RWPE2 (cell line): ENCODE measurements at regions not wholly inside any gene's neighbourhood (a gene's known extent, or its start where the extent isn't known, plus 50 kb on each side); places are given as distances from the start of the nearest gene placed in this dataset.
"Not testable (repeated sequence)": the region's sequence is repeated elsewhere in the genome, so short reads cannot be mapped to it uniquely, and the experiment has no call there.

Experiments
- ATAC-seq: fragments of 200-7000 bp; cut with Tn5 transposase; 3 replicates; pipeline ENCODE4 v1.9.1; 2021; ENCODE audit warnings: low read depth
- DNase-seq: peaks from one replicate; pipeline ENCODE4 v3.0.0-alpha.2; 2020; ENCODE audit warnings: low spot score
- H3K27ac ChIP-seq: fragments of 450-650 bp; 2 replicates; pipeline ENCODE4 v1.5.1; 2017; ENCODE audit warnings: mild to moderate bottlenecking; ENCODE audit not compliant: poor library complexity, severe bottlenecking
- H3K27me3 ChIP-seq: fragments of 250-450 bp; sonication (Bioruptor Pico); 2 replicates; pipeline ENCODE4 v1.5.1; 2021; ENCODE audit warnings: mild to moderate bottlenecking, moderate library complexity; ENCODE audit not compliant: insufficient read depth, poor library complexity, severe bottlenecking
- H3K36me3 ChIP-seq: fragments of 250-450 bp; sonication (Bioruptor Pico); 2 replicates; pipeline ENCODE4 v1.5.1; 2020; ENCODE audit warnings: low read depth, mild to moderate bottlenecking, moderate library complexity
- H3K4me1 ChIP-seq: fragments of 250-450 bp; sonication (Bioruptor Pico); 2 replicates; pipeline ENCODE4 v1.5.1; 2021; ENCODE audit warnings: mild to moderate bottlenecking, moderate library complexity; ENCODE audit not compliant: insufficient read depth, poor library complexity, severe bottlenecking
- H3K4me3 ChIP-seq: fragments of 250-450 bp; sonication (Bioruptor Pico); 2 replicates; pipeline ENCODE4 v1.5.1; 2021; ENCODE audit warnings: mild to moderate bottlenecking, moderate library complexity; ENCODE audit not compliant: severe bottlenecking
- H3K9me3 ChIP-seq: fragments of 250-450 bp; sonication (Bioruptor Pico); 2 replicates; pipeline ENCODE4 v1.5.1; 2021; ENCODE audit warnings: mild to moderate bottlenecking, moderate library complexity; ENCODE audit not compliant: severe bottlenecking
- TF ChIP-seq, protein P1 (sequence below): fragments of 450-650 bp; IDR thresholded peaks from one replicate; pipeline ENCODE4 v1.5.1; 2017; ENCODE audit warnings: mild to moderate bottlenecking, moderate library complexity; ENCODE audit not compliant: poor library complexity, severe bottlenecking

DNA sequence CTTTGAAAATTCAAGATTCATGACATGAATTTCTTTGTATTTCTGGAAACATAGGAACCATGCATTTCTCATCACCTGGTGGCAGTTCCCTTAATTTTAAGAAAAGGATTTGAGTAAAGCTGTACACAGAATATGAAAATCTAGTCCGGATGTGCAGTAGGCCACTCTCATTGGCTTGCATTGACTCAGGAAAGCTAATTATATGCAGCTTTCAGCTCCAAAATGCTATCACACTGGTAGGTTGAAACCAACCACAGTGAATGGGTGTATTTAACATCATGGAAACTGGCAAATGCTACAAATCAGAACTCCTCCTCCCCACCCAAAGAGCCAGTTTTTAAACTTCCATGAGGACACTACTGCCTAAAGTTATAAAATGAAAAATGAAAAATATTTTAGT is 161.6 kb upstream of the FBXL17 start:
- no peak for ATAC-seq
- DNase-seq: no peak
- TF ChIP-seq, protein P1, sequence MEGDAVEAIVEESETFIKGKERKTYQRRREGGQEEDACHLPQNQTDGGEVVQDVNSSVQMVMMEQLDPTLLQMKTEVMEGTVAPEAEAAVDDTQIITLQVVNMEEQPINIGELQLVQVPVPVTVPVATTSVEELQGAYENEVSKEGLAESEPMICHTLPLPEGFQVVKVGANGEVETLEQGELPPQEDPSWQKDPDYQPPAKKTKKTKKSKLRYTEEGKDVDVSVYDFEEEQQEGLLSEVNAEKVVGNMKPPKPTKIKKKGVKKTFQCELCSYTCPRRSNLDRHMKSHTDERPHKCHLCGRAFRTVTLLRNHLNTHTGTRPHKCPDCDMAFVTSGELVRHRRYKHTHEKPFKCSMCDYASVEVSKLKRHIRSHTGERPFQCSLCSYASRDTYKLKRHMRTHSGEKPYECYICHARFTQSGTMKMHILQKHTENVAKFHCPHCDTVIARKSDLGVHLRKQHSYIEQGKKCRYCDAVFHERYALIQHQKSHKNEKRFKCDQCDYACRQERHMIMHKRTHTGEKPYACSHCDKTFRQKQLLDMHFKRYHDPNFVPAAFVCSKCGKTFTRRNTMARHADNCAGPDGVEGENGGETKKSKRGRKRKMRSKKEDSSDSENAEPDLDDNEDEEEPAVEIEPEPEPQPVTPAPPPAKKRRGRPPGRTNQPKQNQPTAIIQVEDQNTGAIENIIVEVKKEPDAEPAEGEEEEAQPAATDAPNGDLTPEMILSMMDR: no peak
- no peaks in the 10 kb centered on the region for H3K9me3 ChIP-seq
- no peaks in the 10 kb centered on the region for H3K4me1 ChIP-seq
- H3K27me3 ChIP-seq: no peaks in the 10 kb centered on the region
- H3K27ac ChIP-seq: no peak overlapping the region
- no peaks in the 10 kb centered on the region for H3K36me3 ChIP-seq
- H3K4me3 ChIP-seq: no peak overlapping the region

DNA sequence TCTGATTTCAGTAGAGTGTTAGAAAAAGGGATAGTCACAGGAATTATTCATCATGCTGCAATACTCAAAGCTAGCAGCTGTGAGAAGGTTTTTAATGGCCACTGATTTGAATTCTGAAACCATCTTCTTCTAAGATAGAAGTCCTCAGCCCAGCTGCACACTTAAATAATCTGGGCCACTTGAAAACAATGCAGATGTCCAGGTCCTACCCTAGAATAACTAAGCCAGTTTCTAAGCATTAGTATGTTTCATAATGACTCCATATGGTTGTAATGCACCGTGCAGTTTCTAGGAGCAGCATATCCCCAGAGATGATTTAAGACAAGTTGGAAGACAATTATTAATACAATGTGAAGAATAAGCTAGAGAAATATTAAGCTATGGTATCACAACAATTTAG is 159.9 kb upstream of the FBXL17 start:
- DNase-seq: no peak
- Histone ChIP-seq H3K4me3 (no peak overlapping the region), H3K27me3 (no peaks in the 10 kb centered on the region), H3K9me3 (no peaks in the 10 kb centered on the region), H3K4me1 (no peaks in the 10 kb centered on the region), H3K27ac (no peak overlapping the region), H3K36me3 (no peaks in the 10 kb centered on the region)
- TF ChIP-seq, protein P1: no peak
- no peak for ATAC-seq

DNA sequence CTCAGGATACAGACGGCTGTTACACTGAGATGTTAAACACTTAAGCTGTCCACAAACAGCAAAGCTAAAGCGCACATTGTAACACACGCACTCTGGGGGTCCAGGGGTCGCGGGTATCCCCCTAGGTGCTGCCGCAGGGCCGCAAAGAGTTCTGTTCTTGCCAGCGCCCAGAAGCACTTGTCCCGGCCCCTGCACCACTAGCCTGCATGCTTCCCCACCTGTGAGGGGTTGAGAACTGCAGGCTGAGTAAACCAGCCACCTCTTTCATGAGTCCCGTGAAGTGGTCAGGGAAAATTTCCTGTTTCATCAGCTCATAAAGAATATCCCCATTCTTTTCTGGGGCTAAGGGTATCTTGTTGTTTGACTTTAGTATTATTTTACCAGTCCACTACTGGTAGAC is 154.4 kb upstream of the FBXL17 start:
- Histone ChIP-seq H3K4me3 (no peak overlapping the region), H3K4me1 (no peaks in the 10 kb centered on the region), H3K27ac (no peak overlapping the region), H3K36me3 (no peaks in the 10 kb centered on the region), H3K9me3 (no peaks in the 10 kb centered on the region), H3K27me3 (no peaks in the 10 kb centered on the region)
- no peak for ATAC-seq
- TF ChIP-seq, protein P1: no peak
- no peak for DNase-seq

DNA sequence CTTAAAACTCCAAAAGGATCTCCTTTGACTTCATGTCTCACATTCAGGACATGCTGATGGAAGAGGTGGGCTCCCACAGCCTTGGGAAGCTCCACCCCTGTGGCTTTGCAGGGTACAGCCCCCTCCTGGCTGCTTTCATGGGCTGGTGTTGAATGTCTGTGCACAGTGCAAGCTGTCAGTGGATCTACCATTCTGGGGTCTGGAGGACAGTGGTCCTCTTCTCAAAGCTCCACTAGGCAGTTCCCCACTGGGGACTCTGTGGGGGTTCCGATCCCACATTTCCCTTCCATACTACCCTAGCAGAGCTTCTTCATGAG is 150.2 kb upstream of the FBXL17 start:
- H3K36me3 ChIP-seq, H3K4me3 ChIP-seq, ATAC-seq, H3K9me3 ChIP-seq, H3K4me1 ChIP-seq, H3K27ac ChIP-seq, DNase-seq, H3K27me3 ChIP-seq: not testable (repeated sequence)

DNA sequence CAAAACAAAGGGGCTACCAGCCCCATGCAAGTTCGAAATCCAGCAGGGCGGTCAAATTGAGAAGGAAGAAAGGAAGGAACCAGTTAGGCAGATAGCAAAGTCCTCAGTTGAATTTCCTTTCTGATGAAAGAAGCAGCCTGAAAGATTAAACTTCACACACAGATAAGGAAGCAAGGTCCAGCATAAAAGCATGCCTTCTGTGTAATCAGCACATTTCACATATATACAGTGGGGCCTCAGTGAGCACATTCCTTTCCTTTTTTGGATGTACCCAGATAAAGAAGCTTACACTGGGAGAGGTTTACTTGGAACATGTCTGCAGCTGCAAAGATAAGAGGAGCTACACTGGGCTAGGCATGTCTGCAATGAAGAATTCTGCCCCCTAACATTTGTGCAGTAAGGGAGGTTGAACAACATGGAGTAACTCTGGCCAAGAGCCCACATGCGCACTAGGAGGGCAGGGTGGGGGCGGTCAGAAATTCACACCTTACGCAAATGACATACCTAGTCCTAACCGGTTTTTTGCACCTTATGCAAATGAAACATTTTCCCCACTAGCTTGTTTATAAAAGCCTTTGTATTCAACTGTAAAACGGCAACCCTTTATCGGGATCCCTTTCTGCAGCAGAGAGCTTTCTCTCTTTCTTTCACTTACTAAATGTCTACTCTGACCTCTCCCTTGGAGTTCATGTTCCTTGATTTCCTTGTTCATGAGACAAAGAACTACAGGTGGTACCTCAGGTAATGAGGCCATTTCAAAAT is 149.7 kb upstream of the FBXL17 start:
- no peak overlapping the region for H3K27ac ChIP-seq
- H3K4me1 ChIP-seq: no peaks in the 10 kb centered on the region
- H3K9me3 ChIP-seq: no peaks in the 10 kb centered on the region
- peaks cover 5% of the 10 kb centered on the region for H3K27me3 ChIP-seq
- TF ChIP-seq, protein P1: no peak
- DNase-seq (no peak), ATAC-seq (no peak)
- no peak overlapping the region for H3K4me3 ChIP-seq
- H3K36me3 ChIP-seq: no peaks in the 10 kb centered on the region
